Epidermal melanocyte (primary cell): ENCODE measurements at regions not wholly inside any gene's neighbourhood (a gene's known extent, or its start where the extent isn't known, plus 50 kb on each side); places are given as distances from the start of the nearest gene placed in this dataset.

Source experiments
- DNase-seq: peaks from one replicate; pipeline ENCODE4 v3.0.0; 2011; ENCODE audit warnings: low spot score; ENCODE audit not compliant: insufficient read length

DNA sequence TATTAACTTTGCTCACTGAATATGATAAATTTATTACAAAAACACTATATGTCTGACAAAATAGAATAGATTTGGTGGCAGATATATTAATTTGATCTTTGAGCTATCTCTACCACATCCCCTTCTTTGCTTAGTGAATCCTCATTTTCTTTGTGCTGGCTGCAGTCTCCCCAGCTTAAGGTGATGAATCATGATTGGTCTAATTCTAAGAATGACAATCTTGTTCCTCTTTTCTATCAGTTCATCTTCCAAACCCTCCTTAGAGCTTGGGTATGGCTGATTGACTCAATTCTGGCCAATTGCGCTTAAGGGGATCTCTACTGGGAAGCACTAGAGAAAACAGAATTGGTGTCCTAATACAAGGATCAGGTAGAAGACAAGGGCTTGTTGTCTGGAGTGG lies 309.6 kb upstream of the GOLIM4 start:
- DNase-seq, result no peak

DNA sequence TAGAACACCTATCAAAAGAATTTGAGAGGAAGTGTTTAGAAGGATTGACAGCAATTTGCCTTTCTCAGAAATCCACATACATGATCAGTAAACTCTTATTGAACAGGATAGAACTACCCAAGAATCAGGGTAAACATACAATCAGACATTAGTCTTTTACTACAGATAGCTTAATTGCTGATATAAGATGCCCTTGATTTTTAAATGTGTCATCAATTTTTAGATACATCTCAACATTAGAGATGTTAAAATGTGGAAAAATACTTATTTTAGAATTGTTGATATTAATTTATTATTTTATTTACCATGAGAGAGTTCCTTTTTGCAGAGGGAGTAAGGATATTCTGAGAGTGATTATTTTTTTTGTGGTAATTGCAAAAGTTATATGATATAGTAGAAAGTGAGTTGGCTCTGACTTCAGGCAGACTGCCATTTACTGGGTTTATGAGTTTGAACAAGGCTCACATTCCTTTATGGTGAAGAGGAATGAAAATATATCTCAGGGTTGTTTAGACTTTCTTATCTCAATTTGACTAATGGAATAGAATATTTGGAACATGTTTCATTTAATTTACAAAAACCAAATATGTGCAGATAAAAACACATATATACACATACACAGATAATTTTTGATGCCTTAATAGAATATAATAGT lies 302.8 kb upstream of the GOLIM4 start:
- DNase-seq, result no peak

DNA sequence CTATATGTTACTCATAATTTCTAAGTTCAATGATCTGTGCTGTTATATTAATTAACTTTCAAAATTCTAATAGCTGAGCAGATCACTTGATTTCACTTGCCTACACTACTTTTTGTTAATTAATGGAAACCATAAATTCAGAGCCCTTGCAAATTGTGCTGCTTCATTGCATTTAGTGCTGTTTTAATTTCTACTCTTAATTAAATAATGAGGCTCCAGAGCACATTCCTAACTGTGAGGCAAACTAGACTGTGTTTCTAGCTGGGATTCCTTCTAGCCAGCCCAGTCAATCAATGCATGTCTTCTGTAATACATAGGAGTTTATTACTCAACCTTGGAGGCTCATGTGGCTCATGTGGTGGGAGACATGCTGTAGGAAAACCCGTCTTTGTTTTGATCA lies 301.1 kb upstream of the GOLIM4 start:
- no peak for DNase-seq

DNA sequence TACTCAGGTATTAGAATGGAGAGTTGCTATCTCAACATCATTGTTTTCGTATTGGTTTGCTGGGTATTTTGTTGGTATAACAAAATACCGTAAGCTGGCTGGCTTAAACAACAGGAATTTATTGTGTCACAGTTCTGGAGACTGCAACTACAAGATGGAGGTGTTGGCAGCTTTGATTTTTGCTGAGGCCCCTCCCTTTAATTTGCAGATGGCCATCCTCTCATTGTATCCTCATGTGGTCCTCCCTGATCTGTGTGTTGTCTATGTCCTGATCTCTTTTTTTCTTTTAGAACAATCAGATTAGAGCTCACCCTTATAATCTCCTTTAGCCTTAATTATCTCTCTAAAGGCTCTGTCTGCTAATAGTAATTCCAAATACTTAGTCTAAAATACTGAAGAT lies 299.8 kb upstream of the GOLIM4 start:
- DNase-seq, result no peak

DNA sequence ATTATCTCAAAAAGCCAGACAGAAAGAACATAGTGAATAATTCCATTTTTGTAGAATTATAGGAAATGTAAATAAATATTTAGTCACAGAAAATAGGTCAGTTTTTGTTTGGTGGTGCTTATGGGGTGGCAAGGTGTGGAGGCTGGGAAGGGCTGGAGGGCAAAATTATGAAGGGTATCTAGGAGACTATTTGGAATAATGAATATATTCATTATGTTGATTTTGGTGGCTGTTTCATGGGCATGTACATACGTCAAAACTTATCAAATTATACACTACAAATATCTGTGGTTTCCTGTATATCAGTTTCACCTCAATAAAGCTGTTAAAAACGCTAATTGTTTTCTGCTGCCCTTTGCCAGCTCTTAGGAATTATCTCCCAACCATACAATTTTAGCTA lies 298.7 kb upstream of the GOLIM4 start:
- no peak for DNase-seq

DNA sequence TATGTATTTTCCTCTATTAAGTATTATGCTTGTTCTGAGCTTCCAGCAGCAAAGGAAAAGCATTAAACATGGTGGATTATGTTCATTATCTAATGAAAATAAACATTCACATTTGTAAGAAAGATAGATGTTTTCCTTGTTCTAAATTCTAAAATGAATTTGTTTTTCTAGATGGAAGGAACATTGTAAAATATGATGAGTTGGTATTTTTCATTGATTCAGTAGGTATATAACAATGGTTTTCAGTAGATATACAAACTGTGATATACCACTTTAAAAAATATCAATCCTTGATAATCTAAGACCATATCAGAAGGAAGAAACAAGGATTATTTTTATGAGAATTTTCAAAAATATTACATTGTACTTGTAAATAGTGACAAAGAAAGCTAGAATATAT lies 290.6 kb upstream of the GOLIM4 start:
- no peak for DNase-seq

DNA sequence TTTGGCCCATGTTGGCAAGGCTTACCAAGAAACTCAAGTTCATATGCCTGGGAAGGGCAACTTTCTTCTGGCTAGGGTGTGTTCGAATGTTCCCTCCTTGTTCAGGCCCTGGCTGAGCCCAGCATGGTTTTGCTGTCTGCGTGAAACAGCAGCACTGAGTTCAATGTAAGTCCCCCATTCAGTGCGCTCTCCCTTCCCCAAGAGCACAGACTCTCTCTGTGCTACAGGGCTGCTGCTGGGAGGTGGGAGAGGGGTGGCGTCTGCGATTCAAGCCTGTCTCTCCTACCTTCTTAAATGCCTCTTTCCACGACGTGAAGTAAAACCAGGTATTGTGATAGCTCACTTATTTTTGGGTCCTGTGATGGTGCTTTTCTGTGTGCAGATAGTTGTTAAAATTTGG lies 289.3 kb upstream of the GOLIM4 start:
- DNase-seq, result no peak

DNA sequence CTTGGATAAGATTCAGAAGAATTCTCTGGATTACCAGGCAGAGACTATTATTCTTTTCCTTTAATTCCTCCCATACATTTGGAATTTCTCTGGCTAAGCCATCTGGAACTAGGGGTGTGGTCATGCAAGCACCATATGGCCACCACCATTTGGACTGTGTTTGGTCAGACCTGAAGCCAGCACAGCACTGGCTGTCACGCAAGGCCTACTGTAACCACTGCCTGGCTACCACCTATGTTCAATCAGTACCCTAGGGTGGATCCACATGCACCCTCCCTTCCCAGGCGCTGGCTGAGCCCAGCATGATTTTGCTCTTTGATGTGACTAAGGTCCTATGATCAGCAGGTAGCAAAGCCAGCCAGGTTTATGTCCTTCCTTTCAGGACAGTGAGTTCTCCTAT lies 287.8 kb upstream of the GOLIM4 start:
- no peak for DNase-seq

DNA sequence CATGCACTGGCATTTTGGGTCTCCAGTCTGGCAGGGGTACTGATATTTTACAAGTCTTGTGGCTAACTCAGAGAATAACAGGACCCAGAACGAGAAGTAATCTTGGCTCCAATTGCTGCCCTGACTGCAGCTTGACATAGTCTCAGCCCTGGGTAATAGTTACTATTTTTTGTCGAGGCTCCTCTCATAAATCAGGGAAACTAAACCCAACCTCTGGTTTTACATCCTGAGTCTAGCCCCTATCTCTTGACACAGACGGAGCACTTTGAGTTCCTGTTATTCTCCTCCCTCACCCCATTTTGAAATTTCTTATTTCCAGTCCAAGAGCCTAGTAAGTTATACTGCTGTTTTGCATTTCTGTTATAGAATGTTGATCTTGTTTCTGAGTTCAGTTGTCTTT lies 276.1 kb upstream of the GOLIM4 start:
- DNase-seq, result no peak

DNA sequence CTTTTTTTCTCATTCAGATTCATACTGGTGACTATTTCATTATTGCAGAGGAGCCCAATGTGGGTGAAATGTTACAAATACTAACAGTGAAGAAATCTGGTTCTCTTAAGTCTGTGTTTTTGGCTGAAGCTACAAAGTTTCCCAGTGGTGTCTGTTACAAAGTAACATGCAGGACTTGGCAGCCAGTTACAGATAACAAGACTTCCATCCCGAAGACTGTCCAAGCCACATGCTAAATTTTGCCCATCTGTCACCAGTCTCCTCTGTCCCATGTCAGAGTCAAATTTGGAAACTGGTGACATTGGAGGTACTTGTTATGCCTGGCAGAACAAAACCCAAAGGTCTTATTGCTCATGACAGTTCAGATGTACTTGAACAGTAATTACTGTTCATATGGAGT lies 269.2 kb upstream of the GOLIM4 start:
- DNase-seq, result no peak

DNA sequence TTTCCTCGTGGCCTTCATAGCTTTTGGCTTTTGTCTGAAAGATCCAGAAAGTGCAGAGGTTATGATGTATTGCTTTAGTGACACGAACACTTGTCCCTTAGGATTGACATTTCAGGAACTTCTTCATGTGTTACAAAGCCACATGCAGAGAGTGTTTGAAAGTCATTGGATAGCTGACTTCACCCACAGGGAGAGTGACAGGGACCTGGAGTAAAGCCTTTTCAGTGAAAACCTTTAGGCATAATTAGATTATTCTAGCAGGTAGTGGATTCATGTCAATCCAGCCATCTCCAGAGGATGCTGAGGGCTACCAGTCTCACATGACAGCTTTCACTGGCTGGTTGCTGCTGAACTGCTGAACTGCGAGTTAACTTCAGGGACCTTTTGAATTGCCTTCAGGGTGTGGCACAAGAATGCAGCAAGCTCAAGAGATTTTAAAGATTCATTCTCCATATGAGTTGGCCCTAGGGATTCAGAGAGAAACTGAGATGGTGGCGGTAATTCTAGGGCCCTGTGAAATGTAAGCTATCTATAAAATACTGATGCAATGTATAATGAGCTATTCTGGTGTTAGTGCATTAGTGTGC lies 267.0 kb upstream of the GOLIM4 start:
- no peak for DNase-seq

DNA sequence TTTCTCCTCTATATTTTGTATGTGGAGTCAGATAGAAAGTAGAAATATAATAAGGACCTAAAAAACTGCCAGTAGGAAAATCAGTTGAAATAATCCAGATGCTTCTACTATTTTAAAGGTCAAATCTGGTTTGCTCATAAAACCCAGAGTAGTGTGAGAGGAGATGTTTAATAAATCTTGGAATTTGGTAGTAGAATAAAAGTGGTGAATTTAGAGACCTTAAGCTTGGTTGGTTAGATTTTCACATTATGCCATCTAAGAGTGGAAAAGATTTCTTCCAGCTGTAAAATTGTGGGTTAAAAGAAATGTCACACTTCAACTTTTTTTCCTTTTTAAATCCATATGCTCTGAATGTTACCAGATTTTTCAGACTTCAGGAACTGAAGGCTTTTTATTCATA lies 266.4 kb upstream of the GOLIM4 start:
- DNase-seq, result no peak

DNA sequence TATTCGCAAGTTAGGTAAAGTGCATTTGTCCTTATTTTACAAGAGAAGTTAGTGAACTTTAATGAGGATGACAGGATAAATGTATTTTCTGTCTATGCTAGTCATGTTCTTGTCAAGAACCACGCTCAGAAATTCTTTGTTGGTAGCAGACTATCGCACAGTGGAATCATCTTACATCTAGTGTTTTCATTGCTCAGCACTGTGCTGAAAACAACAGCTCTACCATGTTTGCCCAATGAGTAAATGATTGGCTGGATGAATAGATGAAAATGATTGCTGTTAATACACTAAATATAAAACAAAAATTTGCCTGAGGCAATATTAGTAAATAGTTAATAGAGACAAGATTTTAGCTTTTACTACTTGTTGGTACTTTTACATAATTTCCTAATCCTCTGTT lies 265.3 kb upstream of the GOLIM4 start:
- DNase-seq, result no peak

DNA sequence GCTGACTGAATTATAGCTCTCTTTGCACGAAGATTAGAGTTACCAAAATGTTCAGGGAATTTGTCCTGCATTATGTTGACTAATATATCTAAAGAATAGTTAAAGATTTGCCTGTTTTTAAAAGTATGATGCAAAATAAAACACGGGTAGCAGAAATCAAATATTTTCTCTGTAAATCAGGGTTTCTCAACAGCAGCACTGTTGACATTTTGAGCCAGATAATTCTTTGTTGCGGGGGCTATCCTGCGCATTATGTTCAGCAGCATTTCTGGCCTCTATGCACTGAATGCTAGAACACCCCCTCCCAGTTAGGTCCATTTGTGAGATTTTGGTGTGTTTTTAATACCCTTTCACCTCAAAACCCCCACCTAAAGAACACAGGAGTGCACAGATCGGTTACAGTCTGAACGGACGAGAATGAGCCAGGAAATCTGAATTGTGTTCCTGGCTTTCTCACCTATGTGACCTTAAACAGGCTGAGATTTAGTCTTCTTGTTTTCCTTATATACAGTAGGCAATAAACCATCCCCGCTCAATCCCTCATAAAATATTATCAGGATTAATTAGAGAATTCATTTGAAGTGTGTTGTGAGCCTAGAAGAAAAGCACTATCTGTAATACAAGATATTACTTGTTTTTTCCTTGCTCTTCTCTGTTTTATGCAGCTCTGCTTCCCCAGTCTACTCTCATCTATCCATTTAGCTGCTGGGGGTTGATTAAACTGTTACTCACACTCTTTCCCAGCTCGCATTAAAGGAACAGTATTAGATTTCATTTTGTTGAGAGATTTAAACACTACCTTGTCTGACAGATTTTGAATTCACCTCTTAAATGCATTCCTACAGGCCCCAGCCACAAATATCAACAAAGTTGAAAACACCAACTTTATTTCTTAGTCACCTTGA lies 247.5 kb upstream of the GOLIM4 start:
- DNase-seq, result no peak

DNA sequence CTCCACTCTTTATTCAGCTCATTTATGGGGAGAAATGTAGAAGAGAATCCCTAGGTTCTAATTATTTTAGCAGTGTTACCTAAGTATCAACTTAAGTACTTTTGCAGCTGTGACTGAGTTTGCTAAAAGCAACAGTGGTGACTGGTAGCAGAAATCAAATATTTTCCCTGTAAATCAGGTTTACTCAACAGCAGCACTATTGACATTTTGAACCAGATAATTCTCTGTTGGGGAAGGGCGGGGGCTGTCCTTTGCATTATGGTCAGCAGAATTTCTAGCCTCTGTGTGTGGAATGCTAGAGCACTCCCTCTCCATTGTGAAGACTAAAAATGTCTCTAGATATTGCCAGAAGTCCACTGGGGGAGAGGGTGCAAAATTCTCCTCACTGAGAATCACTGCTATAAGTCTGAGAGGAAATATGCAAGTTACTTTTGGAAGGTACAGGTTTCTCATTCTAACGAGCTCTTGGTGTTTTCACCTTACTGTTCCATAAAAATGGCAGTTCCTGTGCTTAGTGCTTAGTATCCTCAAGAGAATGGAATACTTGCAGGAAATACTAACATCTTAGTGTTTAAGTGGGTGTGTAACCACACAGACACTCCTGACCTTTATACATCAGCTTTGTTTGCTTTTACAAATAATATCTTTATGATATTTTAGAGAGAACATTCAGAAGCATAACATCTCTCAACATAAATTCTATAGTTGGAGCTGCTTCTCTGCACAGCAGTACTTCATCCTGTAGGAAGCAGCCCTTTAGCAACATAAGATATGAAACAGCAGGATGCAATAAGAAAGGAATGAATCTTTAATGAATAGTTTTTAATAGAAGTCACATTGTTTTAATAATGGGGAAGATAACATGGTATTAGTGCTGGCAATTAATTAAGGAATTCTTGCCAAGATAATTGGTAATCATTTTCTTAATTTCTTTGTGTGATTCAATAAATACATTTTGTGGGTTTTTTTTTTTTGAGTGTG lies 246.5 kb upstream of the GOLIM4 start:
- DNase-seq, result no peak

DNA sequence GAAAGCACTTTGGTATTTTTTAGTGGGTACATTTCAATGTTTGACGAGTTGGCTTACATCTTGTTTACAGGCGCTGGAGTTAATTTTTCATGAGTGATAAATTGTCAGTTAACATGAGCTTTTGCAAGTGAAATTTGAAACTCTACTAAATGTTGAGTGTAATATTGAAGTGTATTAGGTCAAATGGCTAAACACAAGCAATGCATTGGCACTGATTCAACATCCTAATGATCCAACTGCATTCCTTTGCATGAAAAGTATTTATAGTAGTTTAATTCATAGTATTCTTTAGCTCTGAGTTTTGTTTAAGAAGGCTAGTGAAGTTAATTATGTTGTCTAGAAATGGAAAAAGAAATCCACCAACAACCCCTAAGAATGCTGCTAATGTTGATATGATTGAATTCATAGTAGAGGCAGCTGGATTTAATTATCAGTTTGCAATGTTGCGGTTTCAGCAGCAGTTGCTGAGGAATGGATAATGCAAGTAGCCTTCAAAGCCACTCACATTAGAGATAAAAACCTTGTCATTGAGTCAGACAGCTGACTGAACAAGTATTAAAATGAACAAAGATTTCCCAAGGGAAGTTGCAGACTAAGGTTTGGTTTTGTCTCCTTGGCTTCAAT lies 245.6 kb upstream of the GOLIM4 start:
- no peak for DNase-seq

DNA sequence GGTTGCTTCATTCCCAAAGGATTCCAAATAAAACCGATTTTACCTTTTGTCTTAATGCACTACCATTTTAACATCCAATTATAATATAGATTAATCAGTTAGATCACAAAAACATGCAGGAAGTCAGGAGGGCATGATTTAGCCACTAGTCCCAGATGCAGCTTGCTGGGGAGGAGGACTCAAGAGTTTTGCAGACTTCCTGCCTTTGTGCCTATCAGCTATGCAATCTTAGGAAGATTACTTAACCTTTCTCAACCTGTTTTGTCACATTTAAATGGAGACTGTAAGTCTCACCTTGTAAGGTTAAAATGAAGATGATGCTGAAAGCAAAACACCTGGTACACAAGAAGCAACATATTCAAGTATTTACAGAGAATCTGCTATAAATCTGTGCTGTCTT lies 242.4 kb upstream of the GOLIM4 start:
- no peak for DNase-seq

DNA sequence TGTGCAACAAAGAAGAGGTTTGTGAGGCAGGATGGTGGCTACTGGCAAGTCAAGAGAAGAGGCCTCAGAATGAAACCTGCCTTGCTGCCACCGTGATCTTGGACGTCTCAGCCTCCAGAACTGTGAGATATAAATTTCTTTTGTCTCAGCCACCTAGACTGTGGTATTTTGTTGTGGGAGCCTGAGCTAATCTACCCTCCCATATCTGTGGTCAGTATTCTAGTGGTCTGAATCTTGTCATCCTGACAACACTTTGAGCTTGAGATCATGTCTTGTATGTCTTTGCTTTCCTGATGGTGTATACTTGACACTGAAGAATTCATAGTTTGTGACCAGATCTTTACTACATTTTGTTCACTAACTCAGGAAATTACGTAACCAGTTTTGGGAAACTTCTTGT lies 240.6 kb upstream of the GOLIM4 start:
- no peak for DNase-seq

DNA sequence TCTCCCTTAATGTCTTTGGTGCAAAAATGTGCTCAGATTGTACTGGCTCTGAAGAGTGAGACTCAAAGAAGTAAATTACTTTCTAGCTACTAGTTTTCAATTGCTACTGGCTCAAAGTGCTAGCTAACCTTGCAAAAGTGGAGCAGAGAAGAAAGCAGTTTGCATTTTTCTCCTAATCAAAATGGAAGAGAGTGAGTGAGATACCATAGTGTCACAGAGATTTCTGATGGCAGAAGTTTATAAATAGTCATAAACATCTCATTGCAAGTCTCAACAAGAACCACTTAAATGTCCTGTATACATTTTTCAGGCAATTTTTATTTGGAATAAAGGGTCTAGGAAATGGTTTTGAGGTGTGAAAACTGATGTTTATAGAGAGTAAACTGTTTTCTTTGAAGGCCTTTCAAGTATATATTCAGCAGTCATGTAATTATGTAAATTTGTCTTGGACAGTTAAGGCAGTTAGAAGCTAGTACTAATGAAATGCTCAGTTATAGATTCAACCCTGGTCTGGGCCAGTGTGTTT lies 237.7 kb upstream of the GOLIM4 start:
- no peak for DNase-seq

DNA sequence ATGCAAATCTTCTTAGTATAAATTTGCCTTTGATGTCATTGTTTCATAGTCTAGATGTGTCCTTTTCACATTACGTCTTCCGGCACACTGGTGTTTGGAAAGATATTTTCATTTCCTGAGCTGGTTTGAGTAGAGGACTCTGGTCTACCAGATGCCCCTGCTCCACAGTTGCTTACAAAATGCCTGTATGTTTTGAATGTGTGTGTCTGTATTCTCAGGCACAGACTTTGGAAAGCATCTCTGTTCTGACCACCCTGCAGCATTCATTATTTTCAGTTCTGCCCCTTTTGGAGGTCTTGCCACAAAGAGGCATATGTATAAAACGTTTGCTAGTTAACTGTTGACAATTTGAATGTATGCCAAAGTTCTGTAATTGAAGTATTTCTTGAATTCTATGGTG lies 236.0 kb upstream of the GOLIM4 start:
- no peak for DNase-seq

DNA sequence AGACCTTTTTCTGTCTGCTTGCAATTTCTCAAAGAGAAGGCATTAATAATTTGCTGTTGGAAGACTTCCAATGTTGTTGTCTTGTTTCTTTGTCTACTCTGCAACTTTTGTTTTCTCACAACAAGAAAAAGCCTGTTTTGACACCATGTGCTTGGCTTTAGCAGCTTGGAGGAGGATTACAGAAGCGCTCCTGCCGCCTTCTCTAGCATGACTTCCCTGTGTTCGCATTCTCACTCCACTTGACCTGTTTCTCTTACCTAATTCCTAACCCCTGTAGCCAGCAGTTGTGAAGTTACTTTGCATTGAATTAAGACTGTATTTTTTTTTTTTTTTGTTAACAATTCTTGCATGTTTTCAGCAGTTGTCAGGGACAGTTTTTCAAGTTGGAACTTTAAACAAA lies 235.3 kb upstream of the GOLIM4 start:
- DNase-seq, result no peak
